PFSK-1 (cell line): ENCODE measurements at regions not wholly inside any gene's neighbourhood (a gene's known extent, or its start where the extent isn't known, plus 50 kb on each side); places are given as distances from the start of the nearest gene placed in this dataset.

Source experiments
- FOXP2 ChIP-seq: optimal IDR thresholded peaks from 2 replicates; pipeline ENCODE3; 2011; ENCODE audit warnings: borderline replicate concordance, control low read depth, inconsistent platforms; ENCODE audit not compliant: insufficient read depth; ENCODE audit errors: extremely low read length, extremely low read depth
- POLR2AphosphoS5 ChIP-seq: IDR thresholded peaks from 2 replicates; pipeline ENCODE4 v1.6.1; 2012; ENCODE audit warnings: low read depth, mild to moderate bottlenecking, control low read depth, low read length, moderate library complexity
- SIN3A ChIP-seq: IDR thresholded peaks from 2 replicates; pipeline ENCODE4 v1.6.1; 2012; ENCODE audit warnings: mild to moderate bottlenecking, low read length, moderate library complexity, borderline replicate concordance; ENCODE audit not compliant: insufficient read depth
- TAF1 ChIP-seq: IDR thresholded peaks from 2 replicates; pipeline ENCODE4 v1.6.1; 2012; ENCODE audit warnings: low read length, control low read depth, borderline replicate concordance; ENCODE audit not compliant: insufficient read depth
- TF ChIP-seq, protein P1 (sequence below), 2 experiments: IDR thresholded peaks; 2 replicates each; pipeline versions ENCODE4 v1.6.1 to v1.8.0; 2011 to 2012; ENCODE audit warnings: low read depth in 2 of 2, low read length in 2 of 2, control low read depth in 1 of 2, inconsistent platforms in 1 of 2, mild to moderate bottlenecking in 1 of 2, moderate library complexity in 1 of 2; ENCODE audit not compliant: insufficient read depth in 1 of 2

GRCh38 chr11:127472505-127472904 is 471.9 kb upstream of the KIRREL3 start:
- TF ChIP-seq POLR2AphosphoS5 (no peak), SIN3A (no peak), FOXP2 (no peak), TAF1 (no peak)
- TF ChIP-seq, protein P1, sequence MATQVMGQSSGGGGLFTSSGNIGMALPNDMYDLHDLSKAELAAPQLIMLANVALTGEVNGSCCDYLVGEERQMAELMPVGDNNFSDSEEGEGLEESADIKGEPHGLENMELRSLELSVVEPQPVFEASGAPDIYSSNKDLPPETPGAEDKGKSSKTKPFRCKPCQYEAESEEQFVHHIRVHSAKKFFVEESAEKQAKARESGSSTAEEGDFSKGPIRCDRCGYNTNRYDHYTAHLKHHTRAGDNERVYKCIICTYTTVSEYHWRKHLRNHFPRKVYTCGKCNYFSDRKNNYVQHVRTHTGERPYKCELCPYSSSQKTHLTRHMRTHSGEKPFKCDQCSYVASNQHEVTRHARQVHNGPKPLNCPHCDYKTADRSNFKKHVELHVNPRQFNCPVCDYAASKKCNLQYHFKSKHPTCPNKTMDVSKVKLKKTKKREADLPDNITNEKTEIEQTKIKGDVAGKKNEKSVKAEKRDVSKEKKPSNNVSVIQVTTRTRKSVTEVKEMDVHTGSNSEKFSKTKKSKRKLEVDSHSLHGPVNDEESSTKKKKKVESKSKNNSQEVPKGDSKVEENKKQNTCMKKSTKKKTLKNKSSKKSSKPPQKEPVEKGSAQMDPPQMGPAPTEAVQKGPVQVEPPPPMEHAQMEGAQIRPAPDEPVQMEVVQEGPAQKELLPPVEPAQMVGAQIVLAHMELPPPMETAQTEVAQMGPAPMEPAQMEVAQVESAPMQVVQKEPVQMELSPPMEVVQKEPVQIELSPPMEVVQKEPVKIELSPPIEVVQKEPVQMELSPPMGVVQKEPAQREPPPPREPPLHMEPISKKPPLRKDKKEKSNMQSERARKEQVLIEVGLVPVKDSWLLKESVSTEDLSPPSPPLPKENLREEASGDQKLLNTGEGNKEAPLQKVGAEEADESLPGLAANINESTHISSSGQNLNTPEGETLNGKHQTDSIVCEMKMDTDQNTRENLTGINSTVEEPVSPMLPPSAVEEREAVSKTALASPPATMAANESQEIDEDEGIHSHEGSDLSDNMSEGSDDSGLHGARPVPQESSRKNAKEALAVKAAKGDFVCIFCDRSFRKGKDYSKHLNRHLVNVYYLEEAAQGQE (IDR thresholded peaks at IDR 0.05; ENCODE audit: insufficient read depth in 1 of 2, low read depth in 2 of 2, low read length in 2 of 2), result no peak

- TF ChIP-seq TAF1 (no peak), FOXP2 (no peak), POLR2AphosphoS5 (no peak), SIN3A (no peak)
- TF ChIP-seq, protein P1 (IDR thresholded peaks at IDR 0.05; ENCODE audit: insufficient read depth in 1 of 2, low read depth in 2 of 2, low read length in 2 of 2), result no peak
Measured at GRCh38 chr11:127471662-127472061, 471.1 kb upstream of the KIRREL3 start.

DNA sequence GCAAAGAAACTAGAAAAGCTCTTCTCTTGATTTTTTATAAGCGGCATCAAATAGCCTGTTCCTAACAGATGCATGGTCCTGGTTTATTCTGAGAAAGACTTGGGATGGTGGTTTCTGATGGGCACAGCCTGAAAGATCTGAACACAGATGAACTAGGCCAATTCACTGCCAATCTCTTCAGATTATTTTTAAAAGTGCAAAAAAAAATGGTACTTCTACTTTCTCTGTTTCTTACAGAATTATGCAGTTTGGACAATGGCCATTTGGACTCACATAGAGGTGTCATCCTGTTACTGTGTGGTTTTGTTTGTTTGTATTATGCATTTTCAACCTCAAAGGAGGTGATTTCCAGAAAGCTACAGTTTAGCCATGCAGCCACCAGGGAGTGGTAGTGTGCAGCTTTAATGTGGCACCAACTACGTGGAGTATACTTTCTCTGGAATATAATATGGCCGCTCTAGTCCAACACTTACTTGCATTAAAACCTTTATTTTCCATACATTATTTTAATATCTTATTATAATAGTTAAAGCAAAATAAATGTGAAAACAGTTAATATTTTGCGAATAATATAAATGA is 469.8 kb upstream of the KIRREL3 start:
- TF ChIP-seq TAF1 (no peak), SIN3A (no peak), POLR2AphosphoS5 (no peak), FOXP2 (no peak)
- TF ChIP-seq, protein P1 (IDR thresholded peaks at IDR 0.05; ENCODE audit: insufficient read depth in 1 of 2, low read depth in 2 of 2, low read length in 2 of 2), result no peak

GRCh38 chr11:127464325-127464724 is 463.8 kb upstream of the KIRREL3 start:
- TF ChIP-seq, protein P1 (IDR thresholded peaks at IDR 0.05; ENCODE audit: insufficient read depth in 1 of 2, low read depth in 2 of 2, low read length in 2 of 2), result no peak
- TF ChIP-seq SIN3A, result no peak

DNA sequence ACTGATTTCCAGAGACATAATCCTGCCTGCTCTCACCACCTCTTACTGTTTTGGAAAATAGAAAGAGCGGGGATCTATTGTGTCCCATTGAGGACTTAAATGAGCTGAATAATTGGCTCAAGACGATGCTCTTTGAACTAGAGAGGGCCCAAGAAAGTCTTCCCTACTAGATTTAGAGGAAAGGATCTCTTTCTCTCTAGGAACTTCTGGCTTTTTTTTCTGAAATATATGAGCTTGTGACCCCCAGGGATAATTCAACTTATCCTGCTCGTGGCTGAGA is 461.4 kb upstream of the KIRREL3 start:
- TF ChIP-seq TAF1, result no peak
- TF ChIP-seq, protein P1 (IDR thresholded peaks at IDR 0.05; ENCODE audit: insufficient read depth in 1 of 2, low read depth in 2 of 2, low read length in 2 of 2), result no peak
- no peak for TF ChIP-seq SIN3A
- TF ChIP-seq POLR2AphosphoS5, result no peak
- TF ChIP-seq FOXP2, result no peak
